ENCODE measurements at regions not wholly inside any gene's neighbourhood (a gene's known extent, or its start where the extent isn't known, plus 50 kb on each side); places are given as distances from the start of the nearest gene placed in this dataset.
"Not testable (repeated sequence)": the region's sequence is repeated elsewhere in the genome, so short reads cannot be mapped to it uniquely, and the experiment has no call there.

DNA sequence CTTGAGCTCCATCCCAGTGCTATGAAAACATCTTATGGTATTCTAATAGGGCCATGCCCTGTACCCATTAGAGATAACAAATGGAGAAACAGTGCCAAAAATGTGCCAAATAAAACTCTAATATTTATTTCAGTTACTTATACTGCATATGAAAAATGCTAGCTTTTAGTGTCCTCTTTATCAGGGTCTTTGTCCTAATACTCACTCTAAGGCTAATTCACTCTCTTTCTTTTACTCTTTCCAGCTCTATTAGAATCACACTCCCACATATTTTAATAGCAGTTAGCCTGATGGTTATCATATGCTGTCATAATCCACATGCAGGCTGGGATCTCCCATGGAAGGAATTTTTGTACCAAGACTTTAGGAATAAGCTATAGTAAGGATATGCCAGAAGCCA lies 408.4 kb downstream of the ETV1 start:
- Mint-ChIP-seq H3K27ac (no peak overlapping the region), H3K27me3 (ENCODE audit: low read depth) (no peaks in the 10 kb centered on the region), H3K9me3 (peaks cover 12% of the 10 kb centered on the region), H3K4me3 (no peak overlapping the region), H3K36me3 (ENCODE audit: low read depth) (no peaks in the 10 kb centered on the region), H3K4me1 (ENCODE audit: low read depth) (no peaks in the 10 kb centered on the region)
- DNase-seq (ENCODE audit: low spot score): no peak

DNA sequence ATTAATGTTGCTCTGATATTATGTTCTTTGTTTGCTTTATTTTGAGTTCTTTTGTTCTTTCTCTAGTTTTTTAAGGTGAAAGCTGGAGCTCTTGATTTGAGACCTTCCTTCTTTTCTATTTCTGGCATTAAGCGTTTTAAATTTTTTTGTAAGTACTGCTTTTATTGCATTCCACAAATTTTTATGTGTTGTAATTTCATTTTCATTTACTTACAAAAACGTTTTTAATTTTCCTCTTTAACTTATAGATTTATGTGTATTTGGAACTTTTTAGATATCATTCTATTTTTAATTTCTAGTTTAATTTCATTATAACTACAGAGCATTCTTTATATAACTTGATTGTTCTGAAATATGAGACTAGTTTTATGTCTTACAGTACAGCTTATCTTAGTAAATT lies 395.6 kb downstream of the ETV1 start:
- H3K9me3 Mint-ChIP-seq: peaks cover 13% of the 10 kb centered on the region
- H3K27me3 Mint-ChIP-seq (ENCODE audit: low read depth): no peaks in the 10 kb centered on the region
- no peaks in the 10 kb centered on the region for H3K36me3 Mint-ChIP-seq (ENCODE audit: low read depth)
- H3K4me3 Mint-ChIP-seq: no peak overlapping the region
- no peak overlapping the region for H3K27ac Mint-ChIP-seq
- H3K4me1 Mint-ChIP-seq (ENCODE audit: low read depth): no peaks in the 10 kb centered on the region
- no peak for DNase-seq (ENCODE audit: low spot score)

DNA sequence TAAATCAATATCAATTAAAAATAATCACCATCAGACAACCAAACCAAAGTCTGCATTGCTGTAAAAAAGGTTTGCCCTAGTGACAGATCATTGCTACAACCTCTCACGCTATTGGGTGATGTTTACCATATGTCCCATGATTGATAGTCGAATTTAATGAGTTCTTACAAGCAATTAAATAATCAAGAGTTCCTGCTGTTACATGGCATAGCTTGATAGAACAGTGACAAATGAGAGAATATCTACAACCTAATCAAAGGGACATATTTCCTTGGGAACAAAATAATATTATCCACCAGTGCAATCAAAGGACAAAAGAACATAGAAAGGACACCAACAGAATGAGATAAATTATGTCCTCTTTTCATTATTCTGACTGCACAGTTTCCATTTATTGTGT lies 387.4 kb downstream of the ETV1 start:
- Mint-ChIP-seq H3K9me3 (peaks cover 14% of the 10 kb centered on the region), H3K4me3 (no peak overlapping the region), H3K27me3 (ENCODE audit: low read depth) (no peaks in the 10 kb centered on the region), H3K4me1 (ENCODE audit: low read depth) (no peaks in the 10 kb centered on the region), H3K36me3 (ENCODE audit: low read depth) (no peaks in the 10 kb centered on the region), H3K27ac (no peak overlapping the region)
- no peak for DNase-seq (ENCODE audit: low spot score)

DNA sequence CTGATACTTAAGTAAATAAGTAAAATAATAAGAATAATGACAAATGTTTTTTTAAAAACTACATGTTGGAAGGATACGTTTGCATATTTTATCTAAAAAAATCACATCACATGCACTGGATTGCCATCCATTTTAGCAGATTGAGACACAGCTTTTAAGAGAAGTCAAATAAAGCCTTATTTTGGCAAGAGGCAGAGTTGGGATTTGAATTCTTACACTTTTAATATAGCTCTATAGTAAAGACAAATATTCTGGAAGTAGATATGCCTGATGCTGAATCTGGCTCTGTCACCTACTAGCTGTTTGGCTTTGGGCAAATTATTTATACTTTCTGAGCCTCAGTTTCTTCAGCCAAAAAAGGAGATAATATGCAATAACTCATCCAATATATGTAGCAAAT lies 386.4 kb downstream of the ETV1 start:
- Mint-ChIP-seq H3K9me3 (peaks cover 16% of the 10 kb centered on the region), H3K27ac (no peak overlapping the region), H3K27me3 (ENCODE audit: low read depth) (no peaks in the 10 kb centered on the region), H3K4me3 (no peak overlapping the region), H3K36me3 (ENCODE audit: low read depth) (no peaks in the 10 kb centered on the region), H3K4me1 (ENCODE audit: low read depth) (no peaks in the 10 kb centered on the region)
- no peak for DNase-seq (ENCODE audit: low spot score)

DNA sequence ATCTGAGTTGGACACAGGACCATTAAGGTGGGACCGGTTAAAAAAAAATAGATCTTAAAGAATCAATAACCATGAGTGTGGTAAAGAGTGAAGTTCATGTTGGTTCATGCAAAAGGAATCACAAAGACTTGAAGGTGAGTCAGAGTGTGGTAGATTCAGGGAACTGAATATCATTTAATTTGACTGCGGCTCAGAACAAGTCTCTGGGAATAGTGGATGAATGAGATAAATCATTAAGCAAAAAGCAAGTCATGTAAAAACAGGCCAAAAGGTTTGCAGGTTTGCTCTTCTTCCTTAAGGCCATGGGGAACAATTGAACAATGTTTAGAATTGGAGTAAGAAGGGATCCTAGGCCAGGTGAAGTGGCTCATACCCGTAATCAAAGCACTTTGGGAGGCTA lies 385.8 kb downstream of the ETV1 start:
- H3K36me3 Mint-ChIP-seq (ENCODE audit: low read depth): no peaks in the 10 kb centered on the region
- peaks cover 16% of the 10 kb centered on the region for H3K9me3 Mint-ChIP-seq
- no peaks in the 10 kb centered on the region for H3K27me3 Mint-ChIP-seq (ENCODE audit: low read depth)
- no peaks in the 10 kb centered on the region for H3K4me1 Mint-ChIP-seq (ENCODE audit: low read depth)
- DNase-seq (ENCODE audit: low spot score): no peak
- no peak overlapping the region for H3K27ac Mint-ChIP-seq
- H3K4me3 Mint-ChIP-seq: no peak overlapping the region

DNA sequence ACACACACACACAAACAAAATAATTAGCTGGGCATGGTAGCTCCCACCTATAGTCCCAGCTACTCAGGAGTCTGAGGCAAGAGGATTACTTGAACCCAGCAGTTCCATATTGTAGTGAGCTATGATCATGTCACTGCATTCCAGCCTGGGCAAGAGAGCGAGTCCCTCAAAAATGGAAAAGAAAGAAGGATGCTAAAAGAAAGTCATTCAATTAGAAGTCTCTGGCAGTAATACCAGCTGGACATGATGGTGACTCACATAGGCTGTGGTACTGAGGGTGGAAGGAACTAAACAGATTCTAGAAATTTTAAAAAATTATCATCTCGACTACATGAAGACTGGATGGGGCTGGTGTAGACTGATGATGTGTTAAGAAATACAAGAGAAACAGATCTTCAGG lies 385.3 kb downstream of the ETV1 start:
- Mint-ChIP-seq H3K36me3 (ENCODE audit: low read depth) (no peaks in the 10 kb centered on the region), H3K27me3 (ENCODE audit: low read depth) (no peaks in the 10 kb centered on the region), H3K4me1 (ENCODE audit: low read depth) (no peaks in the 10 kb centered on the region), H3K27ac (no peak overlapping the region), H3K4me3 (no peak overlapping the region), H3K9me3 (peaks cover 16% of the 10 kb centered on the region)
- DNase-seq (ENCODE audit: low spot score): no peak

DNA sequence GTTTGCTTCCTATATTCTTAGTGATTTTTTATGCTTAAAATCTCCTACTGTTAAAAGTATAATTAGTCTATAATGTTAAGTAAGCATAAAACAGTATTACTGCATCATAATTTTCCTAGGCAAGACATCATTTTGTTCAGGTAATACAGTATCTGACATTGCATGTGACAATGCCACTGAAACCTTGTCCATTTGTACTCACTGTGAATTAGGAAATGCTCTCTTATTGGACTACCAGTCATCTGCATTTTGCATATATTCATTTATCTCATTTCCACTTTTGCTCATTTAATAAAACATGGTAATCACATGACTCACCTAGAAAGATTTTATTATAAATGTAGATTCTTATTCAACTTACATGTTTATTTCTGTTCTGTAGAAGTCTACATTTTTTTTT lies 379.1 kb downstream of the ETV1 start:
- Mint-ChIP-seq H3K4me3 (no peak overlapping the region), H3K27ac (no peak overlapping the region), H3K4me1 (ENCODE audit: low read depth) (no peaks in the 10 kb centered on the region), H3K36me3 (ENCODE audit: low read depth) (no peaks in the 10 kb centered on the region), H3K27me3 (ENCODE audit: low read depth) (no peaks in the 10 kb centered on the region), H3K9me3 (peaks cover 12% of the 10 kb centered on the region)
- no peak for DNase-seq (ENCODE audit: low spot score)

DNA sequence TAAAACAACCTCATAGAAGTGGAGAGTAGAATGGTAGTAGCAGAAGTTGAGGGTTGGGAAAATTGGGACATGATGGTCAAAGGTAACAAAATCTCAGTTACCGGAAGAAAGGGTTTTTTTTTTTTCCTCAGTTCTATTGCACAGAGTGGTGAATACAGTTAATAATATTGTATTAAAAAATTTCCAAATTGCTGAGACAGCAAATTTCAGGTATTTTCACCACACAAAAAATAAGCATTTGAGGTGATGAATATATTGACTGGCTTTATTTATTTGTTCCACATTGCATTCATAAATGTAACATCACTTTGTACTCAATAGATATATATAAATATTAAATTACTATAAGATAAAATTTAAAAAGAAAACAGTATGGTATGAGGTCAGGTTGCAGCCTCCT lies 373.8 kb downstream of the ETV1 start:
- Mint-ChIP-seq H3K27ac (no peak overlapping the region), H3K4me1 (ENCODE audit: low read depth) (no peaks in the 10 kb centered on the region), H3K9me3 (peaks cover 7% of the 10 kb centered on the region), H3K27me3 (ENCODE audit: low read depth) (no peaks in the 10 kb centered on the region), H3K36me3 (ENCODE audit: low read depth) (no peaks in the 10 kb centered on the region), H3K4me3 (no peak overlapping the region)
- DNase-seq (ENCODE audit: low spot score): no peak

DNA sequence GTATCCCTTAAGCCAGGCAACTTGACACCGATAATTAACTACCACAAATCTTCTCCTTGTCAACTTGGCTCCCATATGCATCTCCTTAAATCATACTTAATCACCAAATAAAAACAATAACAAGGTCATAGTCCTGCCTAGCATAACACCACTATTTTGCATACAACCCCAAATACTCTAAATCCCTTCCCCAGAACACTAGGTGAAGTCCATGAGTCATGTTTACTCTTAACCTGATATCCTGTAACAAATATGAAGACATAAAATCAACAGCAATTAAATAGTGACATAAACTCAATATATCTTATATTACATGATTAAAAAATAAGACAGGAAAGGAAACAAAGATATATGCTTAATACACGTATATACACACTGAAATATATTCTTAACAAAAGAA lies 362.0 kb downstream of the ETV1 start:
- H3K27me3 Mint-ChIP-seq (ENCODE audit: low read depth): no peaks in the 10 kb centered on the region
- H3K36me3 Mint-ChIP-seq (ENCODE audit: low read depth): no peaks in the 10 kb centered on the region
- H3K9me3 Mint-ChIP-seq: peaks cover 12% of the 10 kb centered on the region
- H3K4me1 Mint-ChIP-seq (ENCODE audit: low read depth): no peaks in the 10 kb centered on the region
- H3K4me3 Mint-ChIP-seq: no peak overlapping the region
- DNase-seq (ENCODE audit: low spot score): no peak
- no peak overlapping the region for H3K27ac Mint-ChIP-seq

DNA sequence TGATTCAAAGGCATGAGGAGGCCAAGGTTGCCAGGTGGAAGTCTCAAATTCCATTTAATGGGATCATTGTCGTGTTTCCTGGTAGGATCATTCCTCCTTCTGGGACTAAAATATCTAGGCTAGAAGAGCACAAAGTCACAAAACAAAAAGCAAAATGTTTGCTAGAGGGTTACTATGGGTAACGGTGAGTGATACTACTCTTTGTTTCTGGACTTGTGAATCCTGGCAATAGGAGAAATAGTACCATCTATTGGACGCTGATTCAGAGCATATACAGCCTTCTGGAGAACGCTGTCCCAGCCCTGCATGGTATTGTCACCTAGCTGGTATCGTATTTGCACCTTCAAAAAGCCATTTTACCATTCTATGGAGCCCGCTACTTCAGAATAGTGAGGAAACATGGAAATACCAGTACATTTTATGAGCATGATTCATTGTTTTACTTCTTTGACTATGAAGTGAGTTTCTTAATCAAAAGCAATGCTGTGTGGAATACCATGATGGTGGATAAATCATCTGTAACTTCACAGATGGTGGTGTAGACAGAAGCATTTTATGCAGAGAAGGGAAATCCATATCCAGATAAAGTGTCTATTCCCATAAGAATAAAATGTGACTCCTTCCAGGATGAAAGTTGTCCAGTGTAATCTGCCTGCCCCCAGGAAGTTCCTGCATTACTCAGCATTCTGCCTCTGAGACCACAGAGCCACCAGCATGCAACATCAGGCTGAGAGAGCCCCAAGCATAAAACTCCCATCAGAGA lies 361.0 kb downstream of the ETV1 start:
- H3K9me3 Mint-ChIP-seq: peaks cover 12% of the 10 kb centered on the region
- no peak overlapping the region for H3K27ac Mint-ChIP-seq
- H3K4me3 Mint-ChIP-seq: no peak overlapping the region
- H3K27me3 Mint-ChIP-seq (ENCODE audit: low read depth): no peaks in the 10 kb centered on the region
- DNase-seq (ENCODE audit: low spot score): no peak
- no peaks in the 10 kb centered on the region for H3K4me1 Mint-ChIP-seq (ENCODE audit: low read depth)
- H3K36me3 Mint-ChIP-seq (ENCODE audit: low read depth): no peaks in the 10 kb centered on the region

DNA sequence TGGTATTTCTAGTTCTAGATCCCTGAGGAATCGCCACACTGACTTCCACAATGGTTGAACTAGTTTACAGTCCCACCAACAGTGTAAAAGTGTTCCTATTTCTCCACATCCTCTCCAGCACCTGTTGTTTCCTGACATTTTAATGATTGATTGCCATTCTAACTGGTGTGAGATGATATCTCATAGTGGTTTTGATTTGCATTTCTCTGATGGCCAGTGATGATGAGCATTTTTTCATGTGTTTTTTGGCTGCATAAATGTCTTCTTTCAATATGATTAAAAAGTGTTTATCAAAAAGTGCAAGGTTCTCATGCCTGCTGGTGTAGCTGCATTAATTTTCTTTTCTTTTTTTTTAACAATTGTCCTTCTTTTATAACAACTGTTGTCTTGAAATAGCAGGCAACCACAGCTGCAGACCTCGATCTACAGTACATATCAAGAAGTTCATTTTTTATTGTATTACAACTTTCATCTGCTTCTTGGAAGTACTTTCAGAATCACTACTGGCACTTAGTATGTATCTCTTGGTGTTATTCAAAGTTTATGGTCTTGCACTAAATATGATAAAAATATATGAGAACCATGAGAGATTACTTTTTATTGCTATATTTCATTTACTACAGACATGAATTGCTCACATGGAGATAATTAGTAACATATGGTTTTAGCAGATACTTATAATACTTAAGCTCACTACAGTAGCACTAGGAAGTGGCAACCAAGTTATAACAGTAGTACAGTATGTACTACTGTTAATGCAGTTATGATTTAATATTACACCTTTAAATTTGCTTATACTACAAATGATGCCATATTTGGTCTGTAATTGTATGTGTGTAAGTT lies 358.0 kb downstream of the ETV1 start:
- not testable (repeated sequence) for H3K36me3 Mint-ChIP-seq (ENCODE audit: low read depth); H3K27ac Mint-ChIP-seq; DNase-seq (ENCODE audit: low spot score); H3K4me1 Mint-ChIP-seq (ENCODE audit: low read depth); H3K9me3 Mint-ChIP-seq; H3K4me3 Mint-ChIP-seq; H3K27me3 Mint-ChIP-seq (ENCODE audit: low read depth)

DNA sequence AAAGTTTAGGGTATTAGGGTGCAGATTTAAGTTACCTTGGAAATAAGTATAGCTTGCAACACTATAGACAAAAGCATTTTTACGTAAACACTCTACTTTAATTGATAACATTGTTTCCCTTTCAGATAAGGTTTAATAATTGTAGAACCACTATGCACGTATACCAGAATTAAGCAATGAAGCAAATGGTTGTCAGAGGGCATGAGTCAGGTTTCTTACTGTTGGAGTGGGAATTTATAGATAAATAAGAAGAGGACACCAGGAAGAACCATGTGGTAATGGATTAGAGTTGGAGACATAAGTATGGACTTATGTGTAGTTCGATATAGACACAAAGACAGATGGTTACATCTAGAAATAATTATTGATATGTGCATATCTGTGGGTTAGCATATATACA lies 355.6 kb downstream of the ETV1 start:
- peaks cover 9% of the 10 kb centered on the region for H3K9me3 Mint-ChIP-seq
- no peak for DNase-seq (ENCODE audit: low spot score)
- no peaks in the 10 kb centered on the region for H3K4me1 Mint-ChIP-seq (ENCODE audit: low read depth)
- no peaks in the 10 kb centered on the region for H3K36me3 Mint-ChIP-seq (ENCODE audit: low read depth)
- no peak overlapping the region for H3K27ac Mint-ChIP-seq
- H3K27me3 Mint-ChIP-seq (ENCODE audit: low read depth): no peaks in the 10 kb centered on the region
- no peak overlapping the region for H3K4me3 Mint-ChIP-seq

DNA sequence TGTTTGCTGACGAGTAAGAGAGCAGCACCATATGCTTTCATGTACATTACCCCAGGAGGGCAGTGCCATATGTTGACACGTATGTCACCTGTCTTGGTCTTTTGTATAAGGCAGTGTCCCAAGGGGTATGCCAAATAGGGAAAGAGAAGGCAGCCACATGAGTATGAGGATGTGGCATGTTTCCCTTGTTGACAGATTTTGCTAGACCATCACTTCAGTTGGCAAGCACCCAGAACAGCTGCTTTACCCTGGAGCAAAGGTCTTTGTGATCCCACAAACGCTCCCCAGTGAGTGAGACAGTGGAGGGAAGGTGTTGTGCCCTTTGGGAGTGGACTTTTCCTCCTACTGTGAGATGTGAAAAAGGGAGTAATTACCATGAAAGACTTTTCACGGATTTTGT lies 350.1 kb downstream of the ETV1 start:
- Mint-ChIP-seq H3K27ac (no peak overlapping the region), H3K27me3 (ENCODE audit: low read depth) (no peaks in the 10 kb centered on the region), H3K4me1 (ENCODE audit: low read depth) (no peaks in the 10 kb centered on the region), H3K4me3 (no peak overlapping the region), H3K36me3 (ENCODE audit: low read depth) (no peaks in the 10 kb centered on the region), H3K9me3 (peaks cover 11% of the 10 kb centered on the region)
- no peak for DNase-seq (ENCODE audit: low spot score)

DNA sequence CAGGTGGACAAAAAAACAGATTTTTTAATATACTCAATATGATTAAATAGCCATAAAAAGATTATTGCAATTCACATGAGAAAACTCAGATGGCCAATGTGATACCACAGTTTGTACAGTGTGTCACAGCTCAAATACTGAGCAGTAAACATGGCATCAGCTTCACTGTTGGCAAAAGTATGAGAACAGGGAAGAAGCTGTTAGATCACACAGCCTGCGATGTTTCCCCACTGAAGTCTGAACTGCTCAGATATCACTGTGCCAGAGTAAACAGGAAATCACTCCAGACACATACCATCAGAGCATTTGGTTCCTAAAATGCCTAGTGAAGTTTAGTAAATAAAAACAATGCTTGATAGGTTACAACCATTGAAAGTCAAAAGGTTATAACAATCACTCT lies 347.8 kb downstream of the ETV1 start:
- no peaks in the 10 kb centered on the region for H3K4me1 Mint-ChIP-seq (ENCODE audit: low read depth)
- H3K27ac Mint-ChIP-seq: no peak overlapping the region
- H3K27me3 Mint-ChIP-seq (ENCODE audit: low read depth): no peaks in the 10 kb centered on the region
- no peak overlapping the region for H3K4me3 Mint-ChIP-seq
- H3K36me3 Mint-ChIP-seq (ENCODE audit: low read depth): no peaks in the 10 kb centered on the region
- H3K9me3 Mint-ChIP-seq: peaks cover 7% of the 10 kb centered on the region
- no peak for DNase-seq (ENCODE audit: low spot score)
